ENCODE measurements at regions not wholly inside any gene's neighbourhood (a gene's known extent, or its start where the extent isn't known, plus 50 kb on each side); places are given as distances from the start of the nearest gene placed in this dataset.

DNA sequence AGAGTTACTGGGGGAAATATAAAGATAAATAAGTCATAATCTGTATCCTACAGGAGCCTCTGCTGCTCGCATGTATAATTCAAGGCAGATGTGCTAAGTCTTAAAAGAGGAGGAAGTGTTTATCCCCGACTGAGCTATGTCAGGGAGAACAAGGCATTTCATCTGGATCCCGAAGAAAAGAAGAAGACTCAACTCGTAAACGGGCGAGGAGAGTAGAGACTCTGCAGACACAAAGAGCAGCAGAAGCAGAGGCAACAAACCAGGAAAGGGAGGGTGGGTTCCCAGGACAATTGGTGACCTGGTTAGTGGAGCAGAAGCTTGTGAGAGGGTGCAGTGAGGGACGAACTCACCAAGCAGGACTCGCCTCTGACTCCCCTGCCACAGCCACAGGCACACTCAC, 368.6 kb downstream of the EIPR1 start:
- no peaks in the 10 kb centered on the region for H3K9me3 ChIP-seq (ENCODE audit: control insufficient read depth, low read length)
- no peaks in the 10 kb centered on the region for H3K9me3 Mint-ChIP-seq
- no peak overlapping the region for H3K9ac ChIP-seq (ENCODE audit: extremely low read depth, low read length, poor library complexity, severe bottlenecking)
- no peak for TF ChIP-seq CTCF (conservative IDR thresholded peaks at IDR 0.05)
- no peaks in the 10 kb centered on the region for H3K36me3 ChIP-seq (ENCODE audit: control insufficient read depth, insufficient read depth, low read length)
- WGBS, 2 experiments (ENCODE audit: insufficient coverage in 1 of 2, insufficient read length in 1 of 2): 77 to 85% methylated on average over 4 to 8 of the region's 8 CpGs
- H3K4me1 ChIP-seq (ENCODE audit: control insufficient read depth, insufficient read depth, low read length): no peaks in the 10 kb centered on the region
- no peak overlapping the region for H3K4me3 Mint-ChIP-seq
- H3K27me3 Mint-ChIP-seq (ENCODE audit: insufficient read depth): no peaks in the 10 kb centered on the region
- H3K4me1 Mint-ChIP-seq: no peaks in the 10 kb centered on the region
- H3K27ac ChIP-seq (ENCODE audit: low read depth, low read length): no peak overlapping the region
- no peak overlapping the region for H3K27ac Mint-ChIP-seq
- H3K27me3 ChIP-seq (ENCODE audit: control insufficient read depth, insufficient read depth, low read length, poor library complexity, severe bottlenecking): no peaks in the 10 kb centered on the region
- no peak for DNase-seq
- H3K36me3 Mint-ChIP-seq (ENCODE audit: low read depth): no peaks in the 10 kb centered on the region
- no peak overlapping the region for H3K4me3 ChIP-seq (ENCODE audit: low read length)

GRCh38 chr2:3008561-3008960, 369.1 kb downstream of the EIPR1 start:
- no peaks in the 10 kb centered on the region for H3K4me1 ChIP-seq (ENCODE audit: control insufficient read depth, insufficient read depth, low read length)
- H3K9ac ChIP-seq (ENCODE audit: extremely low read depth, low read length, poor library complexity, severe bottlenecking): no peak overlapping the region
- TF ChIP-seq CTCF (conservative IDR thresholded peaks at IDR 0.05): no peak
- no peaks in the 10 kb centered on the region for H3K9me3 Mint-ChIP-seq
- no peak overlapping the region for H3K4me3 ChIP-seq (ENCODE audit: low read length)
- H3K4me1 Mint-ChIP-seq: no peaks in the 10 kb centered on the region
- no peaks in the 10 kb centered on the region for H3K9me3 ChIP-seq (ENCODE audit: control insufficient read depth, low read length)
- H3K27ac ChIP-seq (ENCODE audit: low read depth, low read length): no peak overlapping the region
- H3K36me3 ChIP-seq (ENCODE audit: control insufficient read depth, insufficient read depth, low read length): no peaks in the 10 kb centered on the region
- H3K27me3 ChIP-seq (ENCODE audit: control insufficient read depth, insufficient read depth, low read length, poor library complexity, severe bottlenecking): no peaks in the 10 kb centered on the region
- no peaks in the 10 kb centered on the region for H3K36me3 Mint-ChIP-seq (ENCODE audit: low read depth)
- WGBS, 2 experiments (ENCODE audit: insufficient coverage in 1 of 2, insufficient read length in 1 of 2): 74 to 84% methylated on average over 3 to 4 of the region's 4 CpGs
- DNase-seq: no peak
- no peaks in the 10 kb centered on the region for H3K27me3 Mint-ChIP-seq (ENCODE audit: insufficient read depth)
- no peak overlapping the region for H3K4me3 Mint-ChIP-seq
- no peak overlapping the region for H3K27ac Mint-ChIP-seq

- DNase-seq: no peak
- H3K27ac ChIP-seq (ENCODE audit: low read depth, low read length): no peak overlapping the region
- Mint-ChIP-seq H3K4me3 (no peak overlapping the region), H3K27me3 (ENCODE audit: insufficient read depth) (no peaks in the 10 kb centered on the region), H3K4me1 (no peaks in the 10 kb centered on the region), H3K9me3 (no peaks in the 10 kb centered on the region), H3K36me3 (ENCODE audit: low read depth) (no peaks in the 10 kb centered on the region), H3K27ac (no peak overlapping the region)
- no peaks in the 10 kb centered on the region for H3K36me3 ChIP-seq (ENCODE audit: control insufficient read depth, insufficient read depth, low read length)
- H3K27me3 ChIP-seq (ENCODE audit: control insufficient read depth, insufficient read depth, low read length, poor library complexity, severe bottlenecking): no peaks in the 10 kb centered on the region
- no peaks in the 10 kb centered on the region for H3K4me1 ChIP-seq (ENCODE audit: control insufficient read depth, insufficient read depth, low read length)
- WGBS, 2 experiments (ENCODE audit: insufficient coverage in 1 of 2, insufficient read length in 1 of 2): 89 to 94% methylated on average over 5 to 6 of the region's 6 CpGs
- TF ChIP-seq CTCF (conservative IDR thresholded peaks at IDR 0.05): no peak
- H3K4me3 ChIP-seq (ENCODE audit: low read length): no peak overlapping the region
- H3K9ac ChIP-seq (ENCODE audit: extremely low read depth, low read length, poor library complexity, severe bottlenecking): no peak overlapping the region
- no peaks in the 10 kb centered on the region for H3K9me3 ChIP-seq (ENCODE audit: control insufficient read depth, low read length)
Measured at GRCh38 chr2:3007135-3007534, 370.5 kb downstream of the EIPR1 start.
